K562 (cell line): ENCODE measurements at regions not wholly inside any gene's neighbourhood (a gene's known extent, or its start where the extent isn't known, plus 50 kb on each side); places are given as distances from the start of the nearest gene placed in this dataset.

ENCODE experiments used
- CSDE1 ChIP-seq, 2 experiments: fragments of 450-650 bp; IDR thresholded peaks; 2 replicates each; pipeline ENCODE4 v1.6.1; 2016; ENCODE audit warnings: mild to moderate bottlenecking in 1 of 2
- JUNB ChIP-seq: fragments of 450-650 bp; formaldehyde crosslinking; conservative IDR thresholded peaks from 2 replicates; pipeline ENCODE4 v1.4.0; 2020; ENCODE audit warnings: mild to moderate bottlenecking
- PATZ1 ChIP-seq: fragments of 250-450 bp; sonication (Bioruptor Pico); IDR thresholded peaks from 2 replicates; pipeline ENCODE4 v1.5.0; 2020; ENCODE audit warnings: mild to moderate bottlenecking, borderline replicate concordance
- POLR2AphosphoS5 ChIP-seq: IDR thresholded peaks from 2 replicates; pipeline ENCODE4 v1.6.1; 2011; ENCODE audit warnings: mild to moderate bottlenecking, low read depth, low read length, moderate library complexity; ENCODE audit not compliant: control insufficient read depth, insufficient read depth
- ZKSCAN1 ChIP-seq: fragments of 150-350 bp; IDR thresholded peaks from 2 replicates; pipeline ENCODE4 v1.6.1; 2016; ENCODE audit warnings: low read depth, low read length

GRCh38 chr10:44201011-44201410 lies 183.9 kb downstream of the CXCL12 start:
- TF ChIP-seq JUNB: no peak
- no peak for TF ChIP-seq ZKSCAN1
- no peak for TF ChIP-seq POLR2AphosphoS5
- no peak for TF ChIP-seq PATZ1
- TF ChIP-seq CSDE1 (IDR thresholded peaks at IDR 0.05): no peak
